ENCODE measurements at regions not wholly inside any gene's neighbourhood (a gene's known extent, or its start where the extent isn't known, plus 50 kb on each side); places are given as distances from the start of the nearest gene placed in this dataset.
"Not testable (repeated sequence)": the region's sequence is repeated elsewhere in the genome, so short reads cannot be mapped to it uniquely, and the experiment has no call there.

DNA sequence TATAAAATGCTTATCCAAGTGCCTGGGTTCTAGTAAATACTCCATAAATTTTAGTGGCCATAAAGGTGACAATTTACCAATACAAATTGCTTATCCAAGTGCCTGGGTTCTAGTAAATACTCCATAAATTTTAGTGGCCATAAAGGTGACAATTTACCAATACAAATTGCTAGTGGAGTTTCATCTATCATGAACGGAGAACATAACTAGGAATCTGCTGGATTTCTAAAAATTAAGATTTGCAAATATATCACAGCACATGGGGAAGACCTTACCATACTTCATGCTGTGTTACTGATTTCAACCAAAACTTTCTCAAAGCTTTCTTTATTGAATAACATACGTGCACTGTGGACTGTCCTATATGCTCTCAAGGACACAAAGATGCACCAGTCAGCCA, 1631.4 kb upstream of the FLRT2 start:
- TF ChIP-seq, protein P1, sequence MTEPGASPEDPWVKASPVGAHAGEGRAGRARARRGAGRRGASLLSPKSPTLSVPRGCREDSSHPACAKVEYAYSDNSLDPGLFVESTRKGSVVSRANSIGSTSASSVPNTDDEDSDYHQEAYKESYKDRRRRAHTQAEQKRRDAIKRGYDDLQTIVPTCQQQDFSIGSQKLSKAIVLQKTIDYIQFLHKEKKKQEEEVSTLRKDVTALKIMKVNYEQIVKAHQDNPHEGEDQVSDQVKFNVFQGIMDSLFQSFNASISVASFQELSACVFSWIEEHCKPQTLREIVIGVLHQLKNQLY (CRISPR knock-in tag; IDR thresholded peaks at IDR 0.05) = not testable (repeated sequence)
- TF ChIP-seq CTCF (IDR thresholded peaks at IDR 0.05); GABPB1 (CRISPR knock-in tag; IDR thresholded peaks at IDR 0.05); TEAD4 (CRISPR knock-in tag; IDR thresholded peaks at IDR 0.05): not testable (repeated sequence)

Data from WTC11 (cell line).